Upper lobe of right lung (tissue), 1 donor: ENCODE measurements at regions not wholly inside any gene's neighbourhood (a gene's known extent, or its start where the extent isn't known, plus 50 kb on each side); places are given as distances from the start of the nearest gene placed in this dataset.

Experiments
- ATAC-seq: fragments of 200-7000 bp; cut with Tn5 transposase; one replicate; pipeline ENCODE4 v1.9.1; 2020; ENCODE audit warnings: mild to moderate bottlenecking, moderate library complexity
- DNase-seq: peaks from one replicate; pipeline ENCODE4 v3.0.0-alpha.2; 2020
- H3K27ac ChIP-seq: fragments of 200-600 bp; one replicate; pipeline ENCODE4 v1.8.0; 2022
- H3K27me3 ChIP-seq: fragments of 200-600 bp; one replicate; pipeline ENCODE4 v1.8.0; 2022; ENCODE audit warnings: mild to moderate bottlenecking
- H3K36me3 ChIP-seq: fragments of 200-600 bp; one replicate; pipeline ENCODE4 v1.8.0; 2022
- H3K4me1 ChIP-seq: fragments of 200-600 bp; one replicate; pipeline ENCODE4 v1.8.0; 2022
- H3K4me3 ChIP-seq: fragments of 200-600 bp; one replicate; pipeline ENCODE4 v1.8.0; 2022; ENCODE audit warnings: mild to moderate bottlenecking
- H3K9me3 ChIP-seq: fragments of 200-600 bp; one replicate; pipeline ENCODE4 v1.8.0; 2022
- intact Hi-C: fragments of 100-400 bp; cut with DNase I; formaldehyde crosslinking; loops from one replicate; pipeline ENCODE4 v1.11.0; 2022
- TF ChIP-seq, protein P1 (sequence below): fragments of 200-600 bp; IDR thresholded peaks from one replicate; pipeline ENCODE4 v1.8.0; 2022; ENCODE audit warnings: antibody characterized with exemption
- donor health status: DM: no; HTN: yes; CAD: no; lungs with severe emphysema.

- H3K36me3 ChIP-seq = no peaks in the 10 kb centered on the region
- no peaks in the 10 kb centered on the region for H3K9me3 ChIP-seq
- intact Hi-C loops = no loop called here
- H3K27me3 ChIP-seq = no peaks in the 10 kb centered on the region
- H3K27ac ChIP-seq = no peak overlapping the region
- H3K4me1 ChIP-seq = no peaks in the 10 kb centered on the region
- no peak overlapping the region for H3K4me3 ChIP-seq
- no peak for ATAC-seq
- no peak for DNase-seq
- TF ChIP-seq, protein P1, sequence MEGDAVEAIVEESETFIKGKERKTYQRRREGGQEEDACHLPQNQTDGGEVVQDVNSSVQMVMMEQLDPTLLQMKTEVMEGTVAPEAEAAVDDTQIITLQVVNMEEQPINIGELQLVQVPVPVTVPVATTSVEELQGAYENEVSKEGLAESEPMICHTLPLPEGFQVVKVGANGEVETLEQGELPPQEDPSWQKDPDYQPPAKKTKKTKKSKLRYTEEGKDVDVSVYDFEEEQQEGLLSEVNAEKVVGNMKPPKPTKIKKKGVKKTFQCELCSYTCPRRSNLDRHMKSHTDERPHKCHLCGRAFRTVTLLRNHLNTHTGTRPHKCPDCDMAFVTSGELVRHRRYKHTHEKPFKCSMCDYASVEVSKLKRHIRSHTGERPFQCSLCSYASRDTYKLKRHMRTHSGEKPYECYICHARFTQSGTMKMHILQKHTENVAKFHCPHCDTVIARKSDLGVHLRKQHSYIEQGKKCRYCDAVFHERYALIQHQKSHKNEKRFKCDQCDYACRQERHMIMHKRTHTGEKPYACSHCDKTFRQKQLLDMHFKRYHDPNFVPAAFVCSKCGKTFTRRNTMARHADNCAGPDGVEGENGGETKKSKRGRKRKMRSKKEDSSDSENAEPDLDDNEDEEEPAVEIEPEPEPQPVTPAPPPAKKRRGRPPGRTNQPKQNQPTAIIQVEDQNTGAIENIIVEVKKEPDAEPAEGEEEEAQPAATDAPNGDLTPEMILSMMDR = no peak
Measured at GRCh38 chr20:17077030-17077429, 149.8 kb upstream of the PCSK2 start.

DNA sequence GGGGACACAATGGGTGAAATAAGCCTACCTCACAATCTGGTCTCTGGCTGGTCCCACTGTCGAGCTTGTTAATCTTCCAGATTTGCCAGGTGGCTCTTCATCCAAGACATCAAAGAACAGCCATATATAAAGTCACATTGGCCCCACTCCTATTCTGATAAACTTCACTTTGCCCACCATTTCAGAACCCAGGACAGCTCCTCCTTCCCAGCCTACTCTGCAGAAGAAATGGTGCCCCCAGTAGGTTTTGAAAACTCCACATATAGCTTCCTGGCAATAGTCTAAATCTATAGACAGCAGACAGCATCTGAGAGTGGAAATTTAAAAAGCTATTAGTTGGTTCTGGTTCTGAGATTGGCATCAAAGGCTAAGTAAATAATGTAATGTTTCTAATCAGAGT lies 143.1 kb upstream of the PCSK2 start:
- Histone ChIP-seq H3K4me3 (no peak overlapping the region), H3K9me3 (no peaks in the 10 kb centered on the region), H3K27ac (no peak overlapping the region), H3K36me3 (no peaks in the 10 kb centered on the region), H3K4me1 (no peaks in the 10 kb centered on the region), H3K27me3 (no peaks in the 10 kb centered on the region)
- intact Hi-C loops = no loop called here
- TF ChIP-seq, protein P1 = no peak
- DNase-seq = no peak
- no peak for ATAC-seq

GRCh38 chr20:17084909-17085308 lies 141.9 kb upstream of the PCSK2 start:
- intact Hi-C loops = no loop called here
- Histone ChIP-seq H3K4me1 (no peaks in the 10 kb centered on the region), H3K36me3 (no peaks in the 10 kb centered on the region), H3K4me3 (no peak overlapping the region), H3K27ac (no peak overlapping the region), H3K9me3 (no peaks in the 10 kb centered on the region), H3K27me3 (no peaks in the 10 kb centered on the region)
- DNase-seq (no peak), ATAC-seq (no peak)
- TF ChIP-seq, protein P1 = no peak

- Histone ChIP-seq H3K27me3 (no peaks in the 10 kb centered on the region), H3K9me3 (no peaks in the 10 kb centered on the region), H3K27ac (no peak overlapping the region), H3K4me1 (no peaks in the 10 kb centered on the region), H3K36me3 (no peaks in the 10 kb centered on the region), H3K4me3 (no peak overlapping the region)
- ATAC-seq (no peak), DNase-seq (no peak)
- intact Hi-C loops = no loop called here
- TF ChIP-seq, protein P1 = no peak
Measured at GRCh38 chr20:17093782-17094181, 133.1 kb upstream of the PCSK2 start.

- Histone ChIP-seq H3K9me3 (no peaks in the 10 kb centered on the region), H3K27me3 (no peaks in the 10 kb centered on the region), H3K36me3 (no peaks in the 10 kb centered on the region), H3K4me3 (no peak overlapping the region), H3K4me1 (no peaks in the 10 kb centered on the region), H3K27ac (no peak overlapping the region)
- intact Hi-C loops = no loop called here
- TF ChIP-seq, protein P1 = no peak
- no peak for ATAC-seq
- no peak for DNase-seq
Measured at GRCh38 chr20:17097603-17098002, 129.2 kb upstream of the PCSK2 start.

DNA sequence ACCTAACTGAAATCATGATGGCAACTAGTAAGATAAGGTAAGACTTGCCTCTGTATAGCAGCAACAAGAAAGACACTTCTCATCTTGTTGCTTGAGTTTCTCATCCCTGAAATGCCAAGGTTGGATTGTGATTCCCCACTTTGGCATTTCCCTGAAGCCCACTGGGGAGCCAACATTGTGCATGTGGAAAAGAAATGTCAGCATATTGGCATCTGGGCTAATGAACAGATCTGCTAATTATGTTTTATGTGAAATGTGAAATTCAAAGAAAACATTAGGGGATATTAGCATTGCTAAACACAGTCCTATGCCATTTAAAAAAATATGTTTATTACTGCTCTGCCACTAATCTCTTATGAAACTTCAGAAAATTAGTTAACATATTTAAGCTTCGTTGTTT lies 126.3 kb upstream of the PCSK2 start:
- no peak for DNase-seq
- no peak overlapping the region for H3K27ac ChIP-seq
- H3K27me3 ChIP-seq = no peaks in the 10 kb centered on the region
- no peaks in the 10 kb centered on the region for H3K9me3 ChIP-seq
- no peaks in the 10 kb centered on the region for H3K36me3 ChIP-seq
- intact Hi-C loops = no loop called here
- no peaks in the 10 kb centered on the region for H3K4me1 ChIP-seq
- no peak overlapping the region for H3K4me3 ChIP-seq
- no peak for ATAC-seq
- TF ChIP-seq, protein P1 = no peak
